ENCODE measurements at regions not wholly inside any gene's neighbourhood (a gene's known extent, or its start where the extent isn't known, plus 50 kb on each side); places are given as distances from the start of the nearest gene placed in this dataset.

- TF ChIP-seq FOXM1 (IDR thresholded peaks at IDR 0.05; ENCODE audit: low read depth), result no peak
- TF ChIP-seq MAX (IDR thresholded peaks at IDR 0.05; ENCODE audit: low read depth), result no peak
- no peak for TF ChIP-seq SIN3A (IDR thresholded peaks at IDR 0.05; ENCODE audit: borderline replicate concordance, low read depth, low read length)
- no peak for TF ChIP-seq TAF1 (IDR thresholded peaks at IDR 0.05; ENCODE audit: borderline replicate concordance, low read depth, low read length)
- TF ChIP-seq GATA2 (CRISPR knock-in tag; IDR thresholded peaks at IDR 0.05), result peak; percentile 62; the same call in 1 of the 2 replicates
- TF ChIP-seq USF2 (IDR thresholded peaks at IDR 0.05; ENCODE audit: borderline replicate concordance, low read depth, low read length), result no peak
- TF ChIP-seq SMC3 (IDR thresholded peaks at IDR 0.05; ENCODE audit: low read depth, low read length), result no peak
Observed at GRCh38 chr2:107589079-107589491, 237.6 kb upstream of the RGPD4 start (continued).

GRCh38 chr2:107591561-107592279, 235.0 kb upstream of the RGPD4 start:
- Histone ChIP-seq H3F3A (replicated peaks; ENCODE audit: insufficient read depth) (peaks cover 12% of the 10 kb centered on the region), H3K4me2 (no peak overlapping the region), H4K20me1 (ENCODE audit: insufficient read depth) (no peaks in the 10 kb centered on the region), H2AFZ (ENCODE audit: low read depth) (peak overlapping the region; percentile 50), H3K9me2 (no peaks in the 10 kb centered on the region), H3K27me3 (ENCODE audit: insufficient read depth) (no peaks in the 10 kb centered on the region), H3K27ac (ENCODE audit: low read depth in 2 of 2, low read length in 1 of 2) (peak overlapping the region in 1 of 2 experiments; percentile 26), H3K36me3 (replicated peaks in 1 of 2; ENCODE audit: control insufficient read depth in 1 of 2, insufficient read depth in 2 of 2, low read length in 1 of 2) (no peaks in the 10 kb centered on the region), H3K9me3 (no peaks in the 10 kb centered on the region), H3K9ac (no peak overlapping the region), H3K4me1 (ENCODE audit: control insufficient read depth in 1 of 2, insufficient read depth in 2 of 2, low read depth in 1 of 2, low read length in 1 of 2) (peaks cover 21 to 24% of the 10 kb centered on the region in 2 experiments), H3K4me3 (ENCODE audit: low read depth in 2 of 2, low read length in 1 of 2) (no peak overlapping the region), H3K79me2 (ENCODE audit: insufficient read depth) (no peaks in the 10 kb centered on the region)
- ChIA-PET CTCF (no interaction called here), POLR2A (no interaction called here)
- TF ChIP-seq TAF1 (IDR thresholded peaks at IDR 0.05; ENCODE audit: borderline replicate concordance, low read depth, low read length), result no peak
- TF ChIP-seq JUND (IDR thresholded peaks at IDR 0.05), result no peak
- no peak for TF ChIP-seq MEF2A (IDR thresholded peaks at IDR 0.05; ENCODE audit: borderline replicate concordance, low read depth)
- no peak for TF ChIP-seq EP300 (IDR thresholded peaks at IDR 0.05; ENCODE audit: borderline replicate concordance in 1 of 2, low read depth in 1 of 2, low read length in 1 of 2)
- no peak for TF ChIP-seq TCF12 (IDR thresholded peaks at IDR 0.05)
- TF ChIP-seq PBX3 (IDR thresholded peaks at IDR 0.05), result no peak
- TF ChIP-seq SIN3A (IDR thresholded peaks at IDR 0.05; ENCODE audit: borderline replicate concordance, low read depth, low read length), result no peak
- TF ChIP-seq RAD21 (IDR thresholded peaks at IDR 0.05; ENCODE audit: low read length), result no peak
- TF ChIP-seq TEAD4 (IDR thresholded peaks at IDR 0.05; ENCODE audit: borderline replicate concordance, insufficient read depth), result no peak
- TF ChIP-seq CHD2 (IDR thresholded peaks at IDR 0.05; ENCODE audit: low read length, partially characterized antibody), result no peak
- TF ChIP-seq FOXM1 (IDR thresholded peaks at IDR 0.05; ENCODE audit: low read depth), result no peak
- no peak for TF ChIP-seq FOXJ3 (CRISPR knock-in tag; IDR thresholded peaks at IDR 0.05)
- WGBS (ENCODE audit: low lambda C conversion rate), result 67% methylated on average over 3 of the region's 3 CpGs
- DNase-seq, result no peak

Measured in SK-N-SH (cell line).